GM18909 (cell line): ENCODE measurements at regions not wholly inside any gene's neighbourhood (a gene's known extent, or its start where the extent isn't known, plus 50 kb on each side); places are given as distances from the start of the nearest gene placed in this dataset.
"Not testable (repeated sequence)": the region's sequence is repeated elsewhere in the genome, so short reads cannot be mapped to it uniquely, and the experiment has no call there.

ENCODE experiments used
- ATAC-seq: cut with Tn5 transposase; IDR thresholded peaks from one replicate; pipeline ENCODE4 v1.9.1; 2021; ENCODE audit warnings: mild to moderate bottlenecking; ENCODE audit not compliant: unreplicated experiment, poor library complexity

- ATAC-seq: no peak
These were observed 977.9 kb downstream of the ADGRL2 start for GRCh38 chr1:82778612-82779011.

DNA sequence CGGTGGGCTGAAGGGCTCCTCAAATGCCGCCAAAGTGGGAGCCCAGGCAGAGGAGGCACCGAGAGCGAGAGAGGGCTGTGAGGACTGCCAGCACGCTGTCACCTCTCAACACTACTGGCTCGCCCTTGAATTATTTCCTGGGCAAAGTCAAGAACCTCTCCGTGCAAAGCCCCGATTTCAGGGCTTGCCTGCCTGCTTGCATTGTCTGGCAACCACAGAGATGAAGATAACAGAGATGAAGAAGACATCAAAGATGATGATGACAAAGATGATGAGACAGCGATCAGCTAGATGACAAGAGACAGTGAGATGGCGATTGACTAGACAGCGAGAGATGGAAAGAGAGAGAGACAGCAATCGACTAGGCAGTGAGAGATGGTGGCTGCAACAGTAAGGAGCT lies 976.5 kb downstream of the ADGRL2 start:
- no peak for ATAC-seq

DNA sequence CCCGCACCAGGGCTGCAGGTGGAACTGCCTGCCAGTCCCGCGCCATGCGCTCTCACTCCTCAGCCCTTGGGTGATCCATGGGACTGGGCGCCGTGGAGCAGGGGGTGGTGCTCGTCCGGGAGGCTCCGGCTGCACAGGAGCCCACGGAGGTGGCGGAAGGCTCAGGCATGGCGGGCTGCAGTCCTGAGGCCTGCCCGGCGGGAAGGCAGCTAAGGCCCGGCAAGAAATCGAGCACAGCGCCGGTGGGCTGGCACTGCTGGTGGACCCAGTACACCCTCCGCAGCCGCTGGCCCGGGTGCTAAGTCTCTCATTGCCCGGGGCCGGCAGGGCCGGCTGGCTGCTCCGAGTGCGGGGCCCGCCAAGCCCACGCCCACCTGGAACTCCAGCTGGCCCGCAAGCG lies 976.0 kb downstream of the ADGRL2 start:
- ATAC-seq: not testable (repeated sequence)

DNA sequence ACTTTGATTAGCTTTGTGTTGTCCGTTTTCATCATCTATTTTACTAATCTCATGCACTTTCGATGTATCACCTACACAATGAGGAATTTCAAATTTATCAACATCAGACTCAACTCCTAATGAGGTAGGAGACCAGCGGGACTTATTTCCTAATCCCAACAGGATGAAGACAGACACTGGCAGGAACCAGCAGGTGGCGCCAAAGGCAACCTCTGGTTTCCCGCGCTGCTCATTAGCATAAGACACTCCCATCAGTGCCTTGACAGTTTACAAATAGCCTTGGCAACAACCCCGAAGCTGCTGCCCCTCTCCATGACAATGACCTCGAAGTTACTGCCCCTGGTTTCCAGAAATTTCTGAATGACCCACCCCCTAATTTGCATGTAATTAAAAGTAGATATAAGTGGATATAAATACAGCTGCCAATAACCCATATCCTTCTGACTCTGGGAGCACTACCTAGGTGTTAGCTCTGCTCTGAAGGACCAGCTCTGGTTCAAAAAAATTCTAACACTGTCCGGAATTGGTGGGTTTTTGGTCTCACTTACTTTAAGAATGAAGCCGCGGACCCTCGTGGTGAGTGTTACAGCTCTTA lies 974.8 kb downstream of the ADGRL2 start:
- no peak for ATAC-seq

GRCh38 chr1:82762829-82763532 lies 962.2 kb downstream of the ADGRL2 start:
- ATAC-seq: peak; percentile 93

DNA sequence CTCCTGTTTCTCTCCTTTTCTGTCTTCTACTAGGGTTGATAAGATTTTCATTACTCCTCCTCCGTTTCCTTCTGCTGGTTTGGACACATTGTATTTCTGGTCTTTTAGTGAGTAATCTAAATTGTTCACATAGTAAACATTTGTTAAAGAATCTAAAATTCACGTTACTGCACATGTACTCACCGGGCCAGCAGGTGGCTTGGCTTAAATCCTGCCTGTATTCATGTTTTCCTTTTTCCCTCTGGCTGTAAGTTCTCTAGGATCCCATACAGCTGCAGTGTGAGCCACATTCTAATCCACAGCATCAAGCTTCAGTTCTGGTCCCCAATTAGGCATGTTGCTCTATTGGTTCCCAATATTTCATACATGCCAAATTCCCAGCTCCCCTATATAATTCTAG lies 958.3 kb downstream of the ADGRL2 start:
- ATAC-seq: no peak

DNA sequence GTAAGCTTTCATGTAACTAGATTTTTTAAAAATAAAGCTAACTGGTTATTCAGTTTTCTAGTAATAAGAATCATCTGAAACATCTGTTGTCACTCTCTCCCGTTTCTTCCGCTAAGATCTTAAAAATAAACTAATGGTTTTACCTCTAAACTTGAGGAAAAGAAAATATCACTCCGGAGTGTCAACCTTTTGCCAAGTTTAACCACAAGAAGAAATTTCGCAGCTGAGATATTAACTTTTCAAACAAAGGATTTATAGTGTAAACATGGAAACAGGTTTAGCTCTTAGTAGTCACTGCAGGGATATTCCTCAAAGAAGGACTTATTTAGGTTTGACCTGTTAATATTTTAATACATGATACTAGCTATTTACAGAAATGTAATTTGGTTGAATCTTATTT lies 954.9 kb downstream of the ADGRL2 start:
- no peak for ATAC-seq

DNA sequence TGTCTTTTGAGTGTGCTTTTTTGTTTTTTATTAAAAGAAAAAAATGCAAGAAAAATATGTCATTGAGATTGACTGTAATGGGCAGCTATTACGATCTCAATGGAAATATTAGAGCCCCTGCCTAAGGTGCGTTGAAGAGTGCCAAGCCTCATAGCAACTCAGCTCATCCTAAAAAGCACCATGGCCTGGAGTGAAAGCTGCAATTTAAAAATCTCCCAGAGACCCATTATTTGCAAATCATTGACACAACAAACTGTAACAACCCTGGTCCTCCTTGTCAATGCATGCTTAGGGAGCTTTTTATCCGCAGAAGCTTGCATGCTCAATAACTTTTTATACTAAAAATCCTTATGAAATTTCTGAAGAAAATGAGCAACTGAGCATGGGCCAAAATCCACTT lies 954.5 kb downstream of the ADGRL2 start:
- no peak for ATAC-seq

- ATAC-seq: no peak
These were observed 951.3 kb downstream of the ADGRL2 start for GRCh38 chr1:82752046-82752445.

DNA sequence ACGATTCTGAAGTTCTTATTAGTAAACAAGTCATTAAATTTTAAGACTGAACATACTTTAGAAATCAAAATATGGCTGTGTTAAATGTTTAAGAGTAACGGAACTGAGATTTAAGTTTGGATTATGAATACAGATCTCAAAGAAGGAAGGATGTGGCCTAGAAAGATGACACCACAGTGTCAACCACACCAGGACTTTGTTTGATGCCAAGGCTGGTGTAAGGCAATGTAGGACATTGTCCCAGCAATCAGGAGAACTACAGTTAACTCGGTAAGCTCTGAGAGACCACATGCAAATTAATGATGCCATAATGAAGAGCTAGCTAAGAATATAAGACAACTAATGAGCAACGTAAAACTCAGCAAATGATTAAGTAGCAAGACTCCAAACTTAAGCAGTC lies 932.9 kb downstream of the ADGRL2 start:
- ATAC-seq: no peak

- no peak for ATAC-seq
These were observed 930.5 kb downstream of the ADGRL2 start for GRCh38 chr1:82731216-82731615.

- no peak for ATAC-seq
These were observed 927.5 kb downstream of the ADGRL2 start for GRCh38 chr1:82728206-82728605.

DNA sequence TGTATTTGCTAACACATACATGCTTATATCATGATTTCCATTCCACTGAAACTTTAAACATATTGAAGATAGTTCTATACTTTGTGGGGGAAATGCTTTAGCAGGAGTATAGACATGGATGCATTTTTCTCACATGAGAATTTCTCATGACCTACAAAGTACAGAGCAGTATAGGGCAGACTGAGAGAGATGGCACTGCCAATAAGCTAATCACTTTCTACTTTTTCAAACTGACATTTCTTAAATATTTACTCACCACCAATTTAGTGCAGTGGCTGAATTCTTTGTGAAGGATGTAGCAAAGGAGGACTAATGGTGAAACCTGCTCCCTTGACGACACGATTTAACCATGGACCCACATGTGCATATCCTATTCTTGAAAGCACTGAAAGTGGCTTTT lies 923.5 kb downstream of the ADGRL2 start:
- ATAC-seq: no peak

DNA sequence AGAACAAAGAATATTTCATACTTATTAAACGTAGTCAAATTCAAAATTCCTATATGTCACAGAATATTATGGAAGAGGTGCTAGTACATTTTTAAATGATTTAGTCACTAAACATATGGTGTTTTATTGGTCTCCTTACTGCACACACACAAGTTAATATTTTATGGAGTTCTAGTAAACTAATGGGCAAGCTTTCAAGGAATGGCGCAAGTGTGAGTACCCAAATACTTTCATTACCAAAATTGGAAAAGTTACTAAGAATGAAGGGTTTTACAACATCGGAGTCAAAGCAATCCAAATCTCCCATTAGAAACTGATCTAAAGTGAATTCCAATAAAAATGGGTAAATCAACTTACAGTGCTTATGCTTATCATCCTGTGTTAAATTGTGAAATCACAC lies 921.9 kb downstream of the ADGRL2 start:
- ATAC-seq: no peak

DNA sequence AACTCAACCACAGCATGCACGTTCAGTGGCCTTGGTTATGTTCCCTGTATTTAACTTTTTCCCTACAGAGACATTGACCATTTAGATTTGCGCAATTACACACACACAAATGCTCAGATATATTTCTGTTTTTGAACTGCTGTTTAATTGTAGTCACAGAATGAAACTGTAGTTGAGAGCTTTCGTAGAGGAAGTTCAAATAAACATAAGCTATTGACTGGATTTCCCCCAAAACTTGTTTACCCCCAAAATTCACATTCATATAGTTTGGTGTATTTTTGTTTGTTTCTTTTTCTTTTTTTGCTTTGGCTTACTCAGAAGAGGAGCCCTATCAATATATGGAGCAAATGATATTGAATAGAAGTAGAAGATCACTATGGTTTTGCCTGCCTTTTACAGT lies 921.0 kb downstream of the ADGRL2 start:
- ATAC-seq: no peak

- no peak for ATAC-seq
These were observed 918.1 kb downstream of the ADGRL2 start for GRCh38 chr1:82718719-82719419.

- no peak for ATAC-seq
These were observed 909.4 kb downstream of the ADGRL2 start for GRCh38 chr1:82710091-82710490.

DNA sequence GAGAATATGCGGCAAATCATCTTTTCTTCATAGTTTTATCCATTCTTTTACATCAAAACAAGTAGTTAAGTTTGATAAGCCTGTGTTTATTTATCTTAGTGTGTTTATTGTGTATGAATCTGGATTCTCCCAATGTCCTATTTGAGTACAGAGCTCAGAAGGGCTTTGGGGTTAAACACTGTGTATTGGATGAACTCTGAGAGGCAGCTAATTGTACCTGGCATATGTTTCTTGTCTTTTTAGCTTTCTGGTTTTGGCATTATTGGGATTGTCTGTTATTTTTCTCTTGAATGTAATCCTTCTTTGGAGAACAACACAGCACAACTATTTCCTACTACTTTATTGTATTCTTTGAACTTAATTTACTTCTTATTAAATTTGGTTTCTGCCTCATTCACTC lies 906.9 kb downstream of the ADGRL2 start:
- no peak for ATAC-seq

DNA sequence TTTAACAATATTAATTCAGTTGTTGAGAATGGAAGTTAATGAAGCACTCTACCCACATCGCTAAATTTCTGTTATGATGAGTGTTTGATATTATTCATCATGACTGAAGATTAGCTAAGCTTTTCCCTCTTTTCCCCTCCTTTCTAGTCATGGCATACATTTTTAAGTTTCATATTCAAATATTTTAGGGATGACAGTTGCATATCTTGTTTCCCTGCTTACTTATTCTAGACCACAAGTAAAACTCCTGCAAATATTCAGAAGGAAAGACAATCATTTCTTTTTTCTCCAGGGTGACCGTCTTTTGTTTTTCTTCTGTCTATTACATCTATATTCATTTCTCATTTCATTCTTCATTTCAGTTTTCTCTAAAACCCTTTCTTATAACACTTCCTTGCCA lies 906.0 kb downstream of the ADGRL2 start:
- no peak for ATAC-seq

GRCh38 chr1:82704966-82705365 lies 904.2 kb downstream of the ADGRL2 start:
- no peak for ATAC-seq

DNA sequence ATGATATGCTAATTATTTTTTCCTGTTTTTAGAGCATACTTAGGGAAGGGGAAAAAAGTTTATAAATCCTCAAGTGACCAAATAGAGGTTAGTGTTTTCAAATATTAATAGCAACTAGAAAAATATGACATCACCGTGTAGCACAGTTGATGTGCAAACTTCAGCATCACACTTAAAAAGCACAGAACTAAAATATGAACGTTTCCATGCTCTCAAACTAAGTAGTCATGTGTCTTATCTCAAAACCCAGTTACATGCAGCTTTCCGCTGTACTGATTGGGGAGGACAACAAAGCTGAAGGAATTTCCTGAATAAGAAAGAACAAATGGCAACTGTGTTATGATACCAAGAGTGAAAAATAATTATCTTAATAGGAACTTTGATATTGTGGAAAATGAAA lies 903.7 kb downstream of the ADGRL2 start:
- no peak for ATAC-seq

DNA sequence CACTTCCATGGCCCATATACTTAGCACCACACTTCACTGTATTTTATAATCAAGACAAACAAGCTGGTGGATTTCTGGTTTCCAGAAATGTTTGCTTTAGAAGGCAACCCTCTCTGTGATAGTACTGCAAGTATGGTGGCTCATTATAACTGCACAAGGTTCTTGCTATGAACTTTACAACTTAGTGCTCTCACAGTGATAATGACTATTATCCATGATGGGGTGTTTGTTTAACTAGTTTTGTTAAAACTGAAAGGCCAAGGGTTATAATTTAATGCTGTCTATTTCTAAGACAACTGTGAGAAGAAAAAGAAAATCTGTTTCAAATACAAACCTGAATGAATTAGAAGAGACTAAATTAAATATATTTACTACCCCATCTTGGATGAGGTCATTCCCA lies 903.2 kb downstream of the ADGRL2 start:
- no peak for ATAC-seq
